Liver (tissue), 8 donors: ENCODE measurements at regions not wholly inside any gene's neighbourhood (a gene's known extent, or its start where the extent isn't known, plus 50 kb on each side); places are given as distances from the start of the nearest gene placed in this dataset.

Experiments
- DNase-seq: peaks from one replicate; pipeline ENCODE4 v3.0.0-alpha.2; 2017; ENCODE audit warnings: low spot score
- H3K27ac ChIP-seq, 2 donors: one replicate each; pipeline ENCODE4 v1.7.0; 2013; ENCODE audit warnings: inconsistent platforms in 2 of 2, low read length in 2 of 2, control low read depth in 1 of 2, low read depth in 1 of 2, mild to moderate bottlenecking in 1 of 2
- H3K27me3 ChIP-seq, 4 donors: one replicate each; pipeline versions ENCODE4 v1.6.1 to v1.7.0; 2013; ENCODE audit warnings: low read length in 3 of 4, inconsistent platforms in 1 of 4, mild to moderate bottlenecking in 1 of 4, moderate library complexity in 1 of 4; ENCODE audit not compliant: control insufficient read depth in 4 of 4, insufficient read depth in 4 of 4
- H3K36me3 ChIP-seq, 4 donors: one replicate each; pipeline versions ENCODE4 v1.6.1 to v1.7.0; 2013; ENCODE audit warnings: low read length in 3 of 4, mild to moderate bottlenecking in 3 of 4, low read depth in 1 of 4, moderate library complexity in 1 of 4; ENCODE audit not compliant: control insufficient read depth in 4 of 4, insufficient read depth in 3 of 4
- H3K4me1 ChIP-seq, 4 donors: one replicate each; pipeline versions ENCODE4 v1.6.1 to v1.7.0; 2013; ENCODE audit warnings: low read length in 3 of 4, mild to moderate bottlenecking in 3 of 4, moderate library complexity in 1 of 4; ENCODE audit not compliant: control insufficient read depth in 4 of 4, insufficient read depth in 4 of 4
- H3K4me3 ChIP-seq, 3 donors: one replicate each; pipeline versions ENCODE4 v1.6.1 to v1.7.0; 2013; ENCODE audit warnings: low read length in 3 of 3, control low read depth in 1 of 3, low read depth in 1 of 3, mild to moderate bottlenecking in 1 of 3
- H3K9ac ChIP-seq, 2 donors: one replicate each; pipeline ENCODE4 v1.7.0; 2013; ENCODE audit warnings: low read length in 2 of 2, mild to moderate bottlenecking in 2 of 2, moderate library complexity in 2 of 2, control low read depth in 1 of 2, low read depth in 1 of 2
- H3K9me3 ChIP-seq, 4 donors: one replicate each; pipeline versions ENCODE4 v1.6.1 to v1.7.0; 2013; ENCODE audit warnings: low read length in 3 of 4; ENCODE audit not compliant: control insufficient read depth in 4 of 4
- EGR1 ChIP-seq, 2 donors: IDR thresholded peaks; 2 replicates each; pipeline ENCODE4 v1.6.1; 2016 to 2018; ENCODE audit warnings: antibody characterized with exemption in 2 of 2, low read depth in 2 of 2
- FOXA1 ChIP-seq: IDR thresholded peaks from 2 replicates; pipeline ENCODE4 v1.6.1; 2016; ENCODE audit warnings: antibody characterized with exemption
- FOXA2 ChIP-seq: IDR thresholded peaks from 2 replicates; pipeline ENCODE4 v1.6.1; 2016; ENCODE audit warnings: antibody characterized with exemption
- GABPA ChIP-seq, 2 donors: IDR thresholded peaks in 1 of 2; conservative IDR thresholded peaks in 1 of 2; 2 replicates each; pipeline ENCODE4 v1.6.1; 2016; ENCODE audit warnings: antibody characterized with exemption in 2 of 2, mild to moderate bottlenecking in 1 of 2, moderate library complexity in 1 of 2
- HNF4G ChIP-seq: IDR thresholded peaks from 2 replicates; pipeline ENCODE4 v1.6.1; 2016; ENCODE audit warnings: antibody characterized with exemption
- JUND ChIP-seq, 2 donors: IDR thresholded peaks; 2 replicates each; pipeline ENCODE4 v1.6.1; 2016; ENCODE audit warnings: antibody characterized with exemption in 2 of 2
- NR2F2 ChIP-seq: IDR thresholded peaks from 2 replicates; pipeline ENCODE4 v1.6.1; 2016; ENCODE audit warnings: antibody characterized with exemption
- RAD21 ChIP-seq, 2 donors: IDR thresholded peaks; 2 replicates each; pipeline ENCODE4 v1.6.1; 2016; ENCODE audit warnings: antibody characterized with exemption in 2 of 2, mild to moderate bottlenecking in 2 of 2
- RXRA ChIP-seq, 2 donors: IDR thresholded peaks; 2 replicates each; pipeline ENCODE4 v1.6.1; 2017 to 2018; ENCODE audit warnings: antibody characterized with exemption in 2 of 2, mild to moderate bottlenecking in 1 of 2
- SP1 ChIP-seq: IDR thresholded peaks from 2 replicates; pipeline ENCODE4 v1.6.1; 2018; ENCODE audit warnings: antibody characterized with exemption, mild to moderate bottlenecking
- TAF1 ChIP-seq: conservative IDR thresholded peaks from 2 replicates; pipeline ENCODE4 v1.6.1; 2016; ENCODE audit warnings: antibody characterized with exemption, mild to moderate bottlenecking
- YY1 ChIP-seq: IDR thresholded peaks from 2 replicates; pipeline ENCODE4 v1.6.1; 2016; ENCODE audit warnings: antibody characterized with exemption, mild to moderate bottlenecking
- WGBS: extraction: QIAGEN DNeasy Blood & Tissue Kit; methylation state at CpG from one replicate; pipeline ENCODE4 v1.1.7; 2013; 5-methylcytosine and 5-hydroxymethylcytosine counted together
- TF ChIP-seq, protein P1 (sequence below): fragments of 150-350 bp; IDR thresholded peaks from 2 replicates; pipeline ENCODE4 v1.5.1; 2017; ENCODE audit warnings: improper control_type of control experiment, low read depth, low read length; ENCODE audit not compliant: missing input control
- TF ChIP-seq, protein P2 (sequence below): IDR thresholded peaks from 2 replicates; pipeline ENCODE4 v1.6.1; 2016; ENCODE audit warnings: antibody characterized with exemption
- TF ChIP-seq, protein P3 (sequence below): IDR thresholded peaks from 2 replicates; pipeline ENCODE4 v1.6.1; 2016; ENCODE audit warnings: antibody characterized with exemption
- TF ChIP-seq, protein P4 (sequence below): IDR thresholded peaks from 2 replicates; pipeline ENCODE4 v1.6.1; 2016; ENCODE audit warnings: antibody characterized with exemption
- TF ChIP-seq, protein P5 (sequence below): IDR thresholded peaks from 2 replicates; pipeline ENCODE4 v1.6.1; 2016; ENCODE audit warnings: antibody characterized with exemption, mild to moderate bottlenecking
- donor health status: healthy.
- donor health status: healthy.
- donor health status: healthy.
- donor health status: healthy.
- donor health status: healthy.

DNA sequence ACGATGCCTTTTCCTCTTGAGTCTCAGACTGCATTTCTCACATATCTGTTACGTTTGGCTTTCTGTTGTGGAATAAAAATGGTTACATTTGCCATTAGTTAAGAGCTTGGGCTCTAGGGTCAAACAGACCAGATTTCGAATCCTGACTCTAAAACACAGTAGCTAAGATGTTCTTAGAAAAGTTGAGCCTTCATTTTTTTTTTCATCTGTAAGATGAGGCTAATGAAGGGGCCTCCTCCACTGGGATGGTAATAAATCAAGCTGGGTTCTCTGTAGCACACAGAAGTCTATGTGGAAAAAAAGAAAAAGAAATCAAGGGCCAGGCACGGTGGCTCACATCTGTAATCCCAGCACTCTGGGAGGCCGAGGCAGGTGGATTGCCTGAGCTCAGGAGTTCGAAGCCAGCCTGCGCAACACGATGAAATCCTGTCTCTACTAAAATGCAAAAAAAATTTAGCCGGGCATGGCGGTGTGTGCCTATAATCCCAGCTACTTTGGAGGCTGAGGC is 49.9 kb upstream of the CAPRIN1 start:
- no peak for DNase-seq

More for the DNA sequence above, 49.9 kb upstream of the CAPRIN1 start:
- H3K9ac ChIP-seq = no peak overlapping the region
- H3K4me1 ChIP-seq = peaks cover 0 to 18% (median 14%) of the 10 kb centered on the region in 4 donors
- no peaks in the 10 kb centered on the region for H3K36me3 ChIP-seq
- H3K9me3 ChIP-seq = no peaks in the 10 kb centered on the region
- H3K4me3 ChIP-seq = no peak overlapping the region
- no peaks in the 10 kb centered on the region for H3K27me3 ChIP-seq
- TF ChIP-seq RXRA (IDR thresholded peaks at IDR 0.05) (no peak), SP1 (no peak), HNF4G (no peak), NR2F2 (no peak), EGR1 (IDR thresholded peaks at IDR 0.05; ENCODE audit: low read depth in 2 of 2) (no peak), RAD21 (IDR thresholded peaks at IDR 0.05) (no peak), YY1 (no peak), JUND (IDR thresholded peaks at IDR 0.05) (no peak), FOXA2 (no peak), FOXA1 (no peak), GABPA (IDR thresholded peaks at IDR 0.05 in 1 of 2, conservative IDR thresholded peaks at IDR 0.05 in 1 of 2) (no peak), TAF1 (no peak)
- TF ChIP-seq, protein P1, sequence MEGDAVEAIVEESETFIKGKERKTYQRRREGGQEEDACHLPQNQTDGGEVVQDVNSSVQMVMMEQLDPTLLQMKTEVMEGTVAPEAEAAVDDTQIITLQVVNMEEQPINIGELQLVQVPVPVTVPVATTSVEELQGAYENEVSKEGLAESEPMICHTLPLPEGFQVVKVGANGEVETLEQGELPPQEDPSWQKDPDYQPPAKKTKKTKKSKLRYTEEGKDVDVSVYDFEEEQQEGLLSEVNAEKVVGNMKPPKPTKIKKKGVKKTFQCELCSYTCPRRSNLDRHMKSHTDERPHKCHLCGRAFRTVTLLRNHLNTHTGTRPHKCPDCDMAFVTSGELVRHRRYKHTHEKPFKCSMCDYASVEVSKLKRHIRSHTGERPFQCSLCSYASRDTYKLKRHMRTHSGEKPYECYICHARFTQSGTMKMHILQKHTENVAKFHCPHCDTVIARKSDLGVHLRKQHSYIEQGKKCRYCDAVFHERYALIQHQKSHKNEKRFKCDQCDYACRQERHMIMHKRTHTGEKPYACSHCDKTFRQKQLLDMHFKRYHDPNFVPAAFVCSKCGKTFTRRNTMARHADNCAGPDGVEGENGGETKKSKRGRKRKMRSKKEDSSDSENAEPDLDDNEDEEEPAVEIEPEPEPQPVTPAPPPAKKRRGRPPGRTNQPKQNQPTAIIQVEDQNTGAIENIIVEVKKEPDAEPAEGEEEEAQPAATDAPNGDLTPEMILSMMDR = no peak
- TF ChIP-seq, protein P2, sequence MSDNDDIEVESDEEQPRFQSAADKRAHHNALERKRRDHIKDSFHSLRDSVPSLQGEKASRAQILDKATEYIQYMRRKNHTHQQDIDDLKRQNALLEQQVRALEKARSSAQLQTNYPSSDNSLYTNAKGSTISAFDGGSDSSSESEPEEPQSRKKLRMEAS = no peak
- TF ChIP-seq, protein P3, sequence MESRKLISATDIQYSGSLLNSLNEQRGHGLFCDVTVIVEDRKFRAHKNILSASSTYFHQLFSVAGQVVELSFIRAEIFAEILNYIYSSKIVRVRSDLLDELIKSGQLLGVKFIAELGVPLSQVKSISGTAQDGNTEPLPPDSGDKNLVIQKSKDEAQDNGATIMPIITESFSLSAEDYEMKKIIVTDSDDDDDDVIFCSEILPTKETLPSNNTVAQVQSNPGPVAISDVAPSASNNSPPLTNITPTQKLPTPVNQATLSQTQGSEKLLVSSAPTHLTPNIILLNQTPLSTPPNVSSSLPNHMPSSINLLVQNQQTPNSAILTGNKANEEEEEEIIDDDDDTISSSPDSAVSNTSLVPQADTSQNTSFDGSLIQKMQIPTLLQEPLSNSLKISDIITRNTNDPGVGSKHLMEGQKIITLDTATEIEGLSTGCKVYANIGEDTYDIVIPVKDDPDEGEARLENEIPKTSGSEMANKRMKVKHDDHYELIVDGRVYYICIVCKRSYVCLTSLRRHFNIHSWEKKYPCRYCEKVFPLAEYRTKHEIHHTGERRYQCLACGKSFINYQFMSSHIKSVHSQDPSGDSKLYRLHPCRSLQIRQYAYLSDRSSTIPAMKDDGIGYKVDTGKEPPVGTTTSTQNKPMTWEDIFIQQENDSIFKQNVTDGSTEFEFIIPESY = no peak
- TF ChIP-seq, protein P4, sequence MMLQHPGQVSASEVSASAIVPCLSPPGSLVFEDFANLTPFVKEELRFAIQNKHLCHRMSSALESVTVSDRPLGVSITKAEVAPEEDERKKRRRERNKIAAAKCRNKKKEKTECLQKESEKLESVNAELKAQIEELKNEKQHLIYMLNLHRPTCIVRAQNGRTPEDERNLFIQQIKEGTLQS = no peak
- TF ChIP-seq, protein P5, sequence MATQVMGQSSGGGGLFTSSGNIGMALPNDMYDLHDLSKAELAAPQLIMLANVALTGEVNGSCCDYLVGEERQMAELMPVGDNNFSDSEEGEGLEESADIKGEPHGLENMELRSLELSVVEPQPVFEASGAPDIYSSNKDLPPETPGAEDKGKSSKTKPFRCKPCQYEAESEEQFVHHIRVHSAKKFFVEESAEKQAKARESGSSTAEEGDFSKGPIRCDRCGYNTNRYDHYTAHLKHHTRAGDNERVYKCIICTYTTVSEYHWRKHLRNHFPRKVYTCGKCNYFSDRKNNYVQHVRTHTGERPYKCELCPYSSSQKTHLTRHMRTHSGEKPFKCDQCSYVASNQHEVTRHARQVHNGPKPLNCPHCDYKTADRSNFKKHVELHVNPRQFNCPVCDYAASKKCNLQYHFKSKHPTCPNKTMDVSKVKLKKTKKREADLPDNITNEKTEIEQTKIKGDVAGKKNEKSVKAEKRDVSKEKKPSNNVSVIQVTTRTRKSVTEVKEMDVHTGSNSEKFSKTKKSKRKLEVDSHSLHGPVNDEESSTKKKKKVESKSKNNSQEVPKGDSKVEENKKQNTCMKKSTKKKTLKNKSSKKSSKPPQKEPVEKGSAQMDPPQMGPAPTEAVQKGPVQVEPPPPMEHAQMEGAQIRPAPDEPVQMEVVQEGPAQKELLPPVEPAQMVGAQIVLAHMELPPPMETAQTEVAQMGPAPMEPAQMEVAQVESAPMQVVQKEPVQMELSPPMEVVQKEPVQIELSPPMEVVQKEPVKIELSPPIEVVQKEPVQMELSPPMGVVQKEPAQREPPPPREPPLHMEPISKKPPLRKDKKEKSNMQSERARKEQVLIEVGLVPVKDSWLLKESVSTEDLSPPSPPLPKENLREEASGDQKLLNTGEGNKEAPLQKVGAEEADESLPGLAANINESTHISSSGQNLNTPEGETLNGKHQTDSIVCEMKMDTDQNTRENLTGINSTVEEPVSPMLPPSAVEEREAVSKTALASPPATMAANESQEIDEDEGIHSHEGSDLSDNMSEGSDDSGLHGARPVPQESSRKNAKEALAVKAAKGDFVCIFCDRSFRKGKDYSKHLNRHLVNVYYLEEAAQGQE = no peak
- WGBS = 89% methylated on average over 10 of the region's 10 CpGs
- H3K27ac ChIP-seq = no peak overlapping the region
